ENCODE measurements at regions not wholly inside any gene's neighbourhood (a gene's known extent, or its start where the extent isn't known, plus 50 kb on each side); places are given as distances from the start of the nearest gene placed in this dataset.

GRCh38 chr2:16216558-16216945 lies 276.2 kb downstream of the MYCN start:
- no peaks in the 10 kb centered on the region for H3K9me3 ChIP-seq (ENCODE audit: low read length)
- H3K79me2 ChIP-seq (replicated peaks; ENCODE audit: insufficient read depth, low read length) = no peaks in the 10 kb centered on the region
- H3K36me3 ChIP-seq (ENCODE audit: insufficient read depth, low read length) = no peaks in the 10 kb centered on the region
- H3K4me3 ChIP-seq (ENCODE audit: low read length) = peak overlapping the region; percentile 34
- TF ChIP-seq REST (IDR thresholded peaks at IDR 0.05; ENCODE audit: borderline replicate concordance) (peak; percentile 20), CTCF (IDR thresholded peaks at IDR 0.05; ENCODE audit: poor library complexity, severe bottlenecking) (no peak), RAD21 (conservative IDR thresholded peaks at IDR 0.05) (peak; percentile 26), POLR2AphosphoS5 (IDR thresholded peaks at IDR 0.05) (peak; percentile 52), MXI1 (conservative IDR thresholded peaks at IDR 0.05; ENCODE audit: poor library complexity, severe bottlenecking) (peak; percentile 5), EP300 (conservative IDR thresholded peaks at IDR 0.05; ENCODE audit: poor library complexity, severe bottlenecking) (peak; percentile 15), TAF1 (IDR thresholded peaks at IDR 0.05; ENCODE audit: low read depth) (no peak)
- H3K4me2 ChIP-seq (ENCODE audit: low read length) = no peak overlapping the region
- peak overlapping the region; percentile 82 for H3K27ac ChIP-seq (ENCODE audit: low read length)
- no peaks in the 10 kb centered on the region for H3K27me3 ChIP-seq (ENCODE audit: insufficient read depth, low read depth, low read length)
- H3F3A ChIP-seq (ENCODE audit: insufficient read depth, low read length, poor library complexity, severe bottlenecking) = peaks cover 8% of the 10 kb centered on the region
- H3K9me2 ChIP-seq (ENCODE audit: insufficient read depth, low read length) = no peaks in the 10 kb centered on the region
- H2AFZ ChIP-seq (ENCODE audit: low read depth, low read length) = peak overlapping the region; percentile 70
- peak overlapping the region; percentile 54 for H3K9ac ChIP-seq (ENCODE audit: low read length)
- H4K20me1 ChIP-seq (ENCODE audit: insufficient read depth) = no peaks in the 10 kb centered on the region

GRCh38 chr2:16215902-16216557 lies 275.7 kb downstream of the MYCN start:
- peak overlapping the region; percentile 54 for H3K9ac ChIP-seq (ENCODE audit: low read length)

More at GRCh38 chr2:16215902-16216557, 275.7 kb downstream of the MYCN start:
- H3K27ac ChIP-seq (ENCODE audit: low read length) = peak overlapping the region; percentile 82
- H3K79me2 ChIP-seq (replicated peaks; ENCODE audit: insufficient read depth, low read length) = no peaks in the 10 kb centered on the region
- peaks cover 8% of the 10 kb centered on the region for H3F3A ChIP-seq (ENCODE audit: insufficient read depth, low read length, poor library complexity, severe bottlenecking)
- H3K36me3 ChIP-seq (ENCODE audit: insufficient read depth, low read length) = no peaks in the 10 kb centered on the region
- no peak overlapping the region for H3K4me2 ChIP-seq (ENCODE audit: low read length)
- H3K4me3 ChIP-seq (ENCODE audit: low read length) = peak overlapping the region; percentile 34
- no peaks in the 10 kb centered on the region for H3K27me3 ChIP-seq (ENCODE audit: insufficient read depth, low read depth, low read length)
- no peak overlapping the region for H2AFZ ChIP-seq (ENCODE audit: low read depth, low read length)
- no peaks in the 10 kb centered on the region for H3K9me2 ChIP-seq (ENCODE audit: insufficient read depth, low read length)
- H4K20me1 ChIP-seq (ENCODE audit: insufficient read depth) = no peaks in the 10 kb centered on the region
- no peaks in the 10 kb centered on the region for H3K9me3 ChIP-seq (ENCODE audit: low read length)
- TF ChIP-seq TAF1 (IDR thresholded peaks at IDR 0.05; ENCODE audit: low read depth) = no peak
- TF ChIP-seq POLR2AphosphoS5 (IDR thresholded peaks at IDR 0.05) = no peak
- no peak for TF ChIP-seq EP300 (conservative IDR thresholded peaks at IDR 0.05; ENCODE audit: poor library complexity, severe bottlenecking)
- no peak for TF ChIP-seq REST (IDR thresholded peaks at IDR 0.05; ENCODE audit: borderline replicate concordance)
- no peak for TF ChIP-seq CTCF (IDR thresholded peaks at IDR 0.05; ENCODE audit: poor library complexity, severe bottlenecking)
- no peak for TF ChIP-seq EZH2 (IDR thresholded peaks at IDR 0.05; ENCODE audit: borderline replicate concordance, insufficient read depth, low read length, poor library complexity, severe bottlenecking)
- no peak for TF ChIP-seq RAD21 (conservative IDR thresholded peaks at IDR 0.05)
- TF ChIP-seq MXI1 (conservative IDR thresholded peaks at IDR 0.05; ENCODE audit: poor library complexity, severe bottlenecking) = no peak
